Suppressor macrophage treated with lipopolysaccharide for 1 hour (primary cell): ENCODE measurements at regions not wholly inside any gene's neighbourhood (a gene's known extent, or its start where the extent isn't known, plus 50 kb on each side); places are given as distances from the start of the nearest gene placed in this dataset.

Source experiments
- DNase-seq, 3 donors: peaks; one replicate each; pipeline ENCODE4 v3.0.0-alpha.2; 2020 to 2022

DNA sequence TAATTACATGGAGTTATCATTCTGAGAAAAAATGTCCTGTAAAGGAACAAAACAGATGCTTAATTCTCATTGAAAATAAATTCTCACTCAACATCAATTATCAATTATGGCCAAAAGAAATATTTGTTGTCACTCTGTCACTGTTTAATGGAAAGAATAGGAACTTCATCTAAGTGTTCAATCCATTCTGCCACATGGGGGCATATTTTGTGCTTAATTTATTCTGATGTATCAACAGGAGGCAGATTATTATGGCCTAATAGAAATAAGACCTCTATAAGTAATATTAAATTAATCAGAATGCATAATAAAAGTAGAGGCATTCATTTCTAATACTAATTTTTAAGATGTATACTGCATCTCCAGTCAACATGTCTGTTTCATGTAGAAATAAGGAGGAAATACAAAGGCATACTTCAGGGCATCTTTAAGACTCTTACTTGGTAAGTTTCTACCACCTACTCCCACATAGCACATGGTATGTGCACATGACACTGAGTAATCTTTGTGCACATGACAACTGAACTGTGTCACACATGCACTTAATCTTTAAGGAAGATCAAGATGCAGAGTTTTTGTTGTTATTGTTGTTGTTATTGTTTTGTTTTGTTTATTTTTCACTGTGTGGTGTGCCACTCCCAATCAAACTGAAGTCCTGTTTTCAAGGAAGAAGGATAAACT, 420.4 kb upstream of the SEMA3A start:
- DNase-seq, result peak; percentile 13 to 56 (median 42)

DNA sequence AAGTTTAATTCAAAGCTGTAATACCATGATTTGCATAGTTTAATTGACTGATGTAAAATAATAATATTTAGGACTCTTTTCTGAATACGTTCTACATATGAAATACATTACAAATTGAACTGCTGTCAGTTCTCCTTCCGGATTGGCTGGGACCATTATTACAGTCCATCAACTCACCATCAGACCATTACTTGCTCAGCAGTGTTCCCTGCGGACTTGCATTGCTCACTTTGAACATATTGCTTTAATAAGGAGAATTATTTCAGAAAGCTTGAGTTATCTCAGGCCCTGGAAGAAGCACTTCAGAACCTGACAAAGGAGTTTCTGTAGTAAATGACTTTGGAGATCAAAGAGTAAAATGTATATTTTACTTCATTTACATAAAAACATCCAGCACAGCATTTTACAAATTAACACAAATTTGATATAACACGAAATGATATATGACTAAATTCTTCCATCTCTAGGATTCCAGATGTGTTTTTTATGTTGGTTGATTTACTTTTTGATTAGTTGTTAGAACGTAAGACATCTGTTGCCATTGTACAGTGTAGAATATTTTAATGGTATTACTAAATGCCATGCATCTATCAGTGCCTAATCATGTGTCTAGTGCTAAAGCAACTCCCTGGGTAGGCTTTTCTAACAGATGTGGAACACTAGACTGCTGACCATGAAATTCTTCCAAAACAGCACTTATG, 418.5 kb upstream of the SEMA3A start:
- no peak for DNase-seq

DNA sequence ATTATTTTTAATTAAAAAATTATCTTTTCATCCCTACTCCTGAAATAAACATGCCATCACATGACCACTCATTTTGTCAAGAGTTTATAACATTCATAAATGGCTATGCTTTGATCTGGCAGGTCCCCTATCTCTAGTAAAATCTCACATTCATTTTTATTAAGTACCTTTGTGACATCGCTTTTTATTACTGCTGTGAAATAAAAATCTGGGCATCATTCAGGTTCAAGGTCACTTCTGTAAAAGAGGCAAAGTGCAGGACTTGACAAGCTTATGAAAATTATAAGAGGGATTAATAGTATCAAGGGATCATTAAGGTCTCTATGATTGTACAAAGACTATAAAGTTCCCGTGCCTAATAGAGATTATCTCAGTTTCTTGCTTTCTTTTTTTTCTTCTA, 416.8 kb upstream of the SEMA3A start:
- DNase-seq, result no peak

DNA sequence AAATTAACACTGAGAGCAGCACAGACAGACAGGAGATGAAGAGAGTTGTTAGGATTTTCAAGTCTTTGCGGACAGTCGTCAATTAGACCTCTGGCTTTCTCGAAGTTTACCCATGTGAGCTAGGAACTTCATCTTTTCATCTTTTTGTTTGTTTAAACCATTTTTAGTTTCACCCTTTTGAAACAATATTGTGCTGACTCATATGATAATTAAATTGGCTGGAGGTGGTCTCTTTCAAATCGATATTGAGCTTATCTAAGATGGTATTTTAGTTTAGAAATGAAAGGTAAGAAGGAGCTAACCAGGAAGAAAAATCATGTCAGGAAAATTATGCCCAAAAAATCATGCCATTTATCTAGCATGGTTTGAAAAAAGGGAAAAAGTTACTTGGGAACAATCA, 415.8 kb upstream of the SEMA3A start:
- no peak for DNase-seq

DNA sequence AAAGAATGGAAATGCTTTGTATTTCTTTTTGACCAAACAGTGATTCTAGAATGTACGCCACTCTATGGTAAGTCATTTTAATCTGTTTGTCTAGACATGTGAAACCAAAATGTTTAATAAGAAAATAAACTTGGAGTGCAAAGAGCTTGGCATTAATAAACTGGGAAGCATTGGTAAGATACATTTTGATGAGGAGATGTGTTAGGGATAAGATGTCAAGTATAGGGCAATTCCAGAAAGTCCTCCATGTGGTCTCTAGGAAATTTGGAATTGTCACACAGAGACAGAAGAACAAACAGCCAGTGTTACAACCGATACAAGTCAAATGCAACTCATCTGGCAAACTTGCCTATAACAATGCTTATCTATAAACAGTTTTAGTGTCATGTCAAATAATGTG, 410.7 kb upstream of the SEMA3A start:
- no peak for DNase-seq

DNA sequence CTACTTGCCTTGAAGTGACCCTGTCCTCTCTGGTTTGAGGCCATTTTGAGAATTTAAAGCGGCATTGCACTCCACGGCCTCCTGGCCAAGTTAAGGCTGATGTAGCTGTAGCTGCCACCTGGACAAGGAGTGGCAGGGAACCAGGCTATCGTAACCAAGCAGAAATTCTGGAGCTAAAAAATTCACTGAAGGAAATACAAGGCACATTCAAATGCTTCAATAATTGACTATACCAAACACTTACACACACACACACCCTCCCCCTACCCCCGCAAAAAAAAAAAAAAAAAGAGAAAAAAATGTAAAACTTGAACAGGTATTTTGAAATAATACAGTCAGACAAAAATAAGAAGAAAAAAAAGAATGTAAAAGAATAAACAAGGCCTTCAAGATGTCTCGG, 409.0 kb upstream of the SEMA3A start:
- DNase-seq, result no peak

DNA sequence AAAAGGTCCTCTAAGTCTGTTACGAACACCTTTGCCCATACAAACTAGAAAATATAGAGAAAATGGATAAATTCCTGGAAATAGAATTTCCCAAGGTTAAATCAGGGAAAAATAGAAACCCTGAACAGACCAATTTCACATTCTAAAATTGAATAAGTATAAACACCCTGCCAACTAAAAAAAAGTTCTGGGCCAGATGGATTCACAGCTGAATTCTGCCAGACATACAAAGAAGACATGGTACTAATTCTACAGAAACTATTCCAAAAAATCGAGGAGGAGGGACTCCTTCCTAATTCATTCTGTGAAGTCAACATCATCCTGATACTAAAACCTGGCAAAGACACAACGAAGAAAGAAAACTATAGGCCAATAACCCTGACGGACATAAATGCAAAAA, 400.4 kb upstream of the SEMA3A start:
- DNase-seq, result no peak

DNA sequence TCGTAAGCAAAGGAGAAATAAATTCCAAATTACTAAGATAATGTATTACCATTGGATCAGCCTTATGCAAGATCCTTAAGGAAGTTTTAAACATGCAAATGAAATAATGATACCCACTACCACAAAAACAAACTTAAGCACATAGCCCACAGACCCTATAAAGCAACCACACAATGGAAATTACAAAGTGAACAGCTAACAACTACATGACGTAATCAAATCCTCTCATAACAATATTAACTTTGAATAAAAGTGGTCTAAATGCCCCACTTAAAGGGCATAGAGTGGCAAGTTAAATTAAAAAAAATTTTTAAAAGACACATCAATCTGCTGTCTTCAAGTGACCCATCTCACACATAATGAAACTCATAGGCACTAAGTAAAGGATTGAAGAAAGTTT, 397.3 kb upstream of the SEMA3A start:
- DNase-seq, result no peak

DNA sequence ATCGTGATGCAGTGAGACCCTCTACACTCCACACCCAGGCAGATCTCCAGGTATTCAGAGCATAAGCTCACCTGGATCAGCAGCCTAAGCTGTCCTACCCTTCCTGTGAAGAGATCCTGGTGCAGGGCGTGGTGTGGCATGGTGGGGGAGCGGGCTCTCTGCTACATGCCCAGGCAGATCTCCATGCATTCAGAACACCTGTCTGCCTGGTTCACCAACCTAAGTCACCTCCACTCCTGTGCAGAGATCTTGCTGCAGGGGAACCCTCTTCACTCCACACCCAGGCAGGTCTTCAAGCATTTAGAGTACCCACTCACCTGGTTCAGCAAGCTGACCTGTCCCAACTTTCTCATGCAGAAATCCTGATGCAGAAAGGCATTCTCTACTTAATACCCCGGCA, 394.4 kb upstream of the SEMA3A start:
- DNase-seq, result no peak

DNA sequence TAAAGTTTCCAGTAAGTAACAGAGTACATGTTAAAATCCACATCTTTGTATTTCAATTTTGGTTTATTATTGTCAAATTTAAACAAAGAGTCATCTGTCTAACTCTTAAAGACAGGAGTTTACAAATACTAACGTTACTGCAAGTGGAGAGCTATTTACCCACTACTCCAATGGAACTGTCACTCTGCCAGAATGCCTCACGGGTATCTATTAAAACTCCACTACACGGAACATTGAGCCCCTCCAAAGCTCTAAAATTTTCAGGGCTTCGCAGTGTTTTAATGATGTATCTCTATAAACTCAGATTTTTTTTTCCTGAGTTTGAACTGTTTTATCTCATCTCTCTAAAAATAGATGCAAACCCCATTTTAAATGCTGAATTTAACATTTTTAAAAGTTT, 388.7 kb upstream of the SEMA3A start:
- no peak for DNase-seq

DNA sequence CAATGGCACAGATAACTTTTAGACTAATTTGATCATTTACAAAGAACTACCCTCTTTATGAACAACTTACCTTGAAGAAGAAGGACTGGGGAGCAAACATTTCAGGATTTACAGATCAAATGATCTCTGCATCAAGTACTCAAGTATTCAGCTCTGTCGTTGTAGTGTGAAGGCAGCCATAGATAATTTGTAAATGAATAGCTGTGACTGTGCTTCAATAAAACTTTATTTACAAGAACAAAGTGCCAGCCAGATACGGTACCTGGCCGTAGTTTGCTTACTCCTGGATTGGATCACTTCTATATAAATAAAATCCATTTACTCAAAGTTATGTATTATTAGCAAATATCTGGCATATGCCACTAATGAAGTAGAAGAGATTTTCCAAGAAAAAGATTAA, 388.2 kb upstream of the SEMA3A start:
- DNase-seq, result no peak

DNA sequence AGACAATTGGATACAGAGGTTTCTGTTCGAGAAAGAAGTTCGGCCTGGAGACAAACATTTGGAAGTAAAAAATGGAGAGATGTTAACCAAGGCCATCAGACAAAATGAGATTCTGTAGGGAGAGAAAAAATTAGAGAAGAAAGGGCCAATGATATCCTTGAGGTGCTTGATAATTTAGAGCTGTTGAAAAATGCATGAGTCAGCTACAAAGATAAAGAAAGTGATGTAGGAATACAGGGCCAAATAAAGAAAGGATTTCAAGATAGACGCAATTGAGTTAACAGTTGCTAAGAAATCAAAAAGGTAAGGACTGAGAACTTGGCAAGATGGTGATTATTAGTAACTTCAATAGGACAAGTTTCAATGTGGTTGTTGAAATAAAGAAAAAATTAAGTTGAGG, 384.2 kb upstream of the SEMA3A start:
- DNase-seq, result no peak

DNA sequence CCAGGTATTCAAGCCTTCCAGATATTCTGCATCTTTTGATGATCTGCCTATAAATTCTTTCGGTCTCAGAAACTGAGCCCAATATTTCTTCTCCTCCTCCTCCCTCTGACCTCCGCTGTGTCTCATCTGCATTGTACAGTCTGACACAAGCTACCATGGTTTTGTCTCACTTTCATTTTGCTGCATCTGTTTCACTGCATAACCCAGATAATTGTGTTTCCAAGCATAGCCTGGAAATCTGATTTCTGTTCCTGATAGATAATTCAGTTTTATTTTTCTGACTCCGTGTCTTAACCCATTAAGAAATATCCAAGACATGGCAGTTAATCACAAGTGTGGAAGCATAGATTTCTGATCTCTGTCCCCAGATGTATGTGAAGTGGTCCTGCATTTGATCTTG, 374.2 kb upstream of the SEMA3A start:
- DNase-seq, result no peak

DNA sequence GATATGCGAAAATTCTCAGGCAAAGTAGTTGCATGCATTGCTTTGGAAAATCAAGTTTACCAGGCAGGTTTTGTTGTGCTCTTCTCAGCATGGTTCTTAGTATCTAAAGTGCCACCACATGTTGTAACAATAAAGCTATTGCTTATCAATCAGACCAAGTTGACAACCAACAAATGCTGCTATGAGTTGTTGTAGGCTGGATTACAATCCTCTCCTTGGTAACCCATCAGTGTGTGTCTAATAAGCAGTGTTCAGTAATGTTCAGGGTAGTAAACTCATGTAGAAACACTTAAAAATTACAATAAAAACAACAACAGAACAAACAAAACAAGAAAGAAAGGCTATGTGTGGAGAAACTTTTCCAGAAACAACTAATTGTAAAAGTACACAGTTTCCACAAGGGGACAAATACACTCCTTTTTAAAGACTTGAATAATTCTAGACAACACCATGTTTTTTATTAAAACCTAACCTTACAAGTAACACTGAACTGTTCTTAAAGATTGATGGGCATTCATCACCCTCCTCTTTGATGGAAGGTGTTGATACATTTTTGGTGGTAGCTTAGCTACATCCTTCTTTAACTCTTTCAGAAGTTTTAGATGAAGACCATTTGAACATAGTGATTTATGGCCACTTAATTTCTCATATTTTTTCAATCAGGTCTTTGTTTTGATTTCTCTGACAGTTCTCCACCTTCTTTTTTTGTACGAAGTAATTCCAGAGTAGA, 370.9 kb upstream of the SEMA3A start:
- DNase-seq, result no peak

DNA sequence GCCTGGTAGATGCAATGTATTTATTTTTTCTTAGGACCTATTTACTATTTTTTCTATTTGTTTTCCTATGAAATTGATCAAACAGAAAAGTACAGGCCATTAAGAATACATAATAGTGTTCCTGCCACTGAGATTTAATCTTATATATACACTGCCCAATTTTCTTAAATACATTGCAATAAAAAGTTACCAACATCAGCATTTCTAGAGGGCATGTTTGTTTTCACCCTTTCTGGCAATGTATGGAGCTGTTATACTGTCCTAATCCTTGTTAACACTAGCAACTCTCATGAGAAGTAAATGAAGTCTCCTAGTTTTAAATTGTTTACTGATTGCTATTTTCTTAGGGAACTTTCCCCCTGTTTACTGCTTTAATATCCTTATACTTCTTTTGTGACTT, 359.1 kb upstream of the SEMA3A start:
- DNase-seq, result no peak

DNA sequence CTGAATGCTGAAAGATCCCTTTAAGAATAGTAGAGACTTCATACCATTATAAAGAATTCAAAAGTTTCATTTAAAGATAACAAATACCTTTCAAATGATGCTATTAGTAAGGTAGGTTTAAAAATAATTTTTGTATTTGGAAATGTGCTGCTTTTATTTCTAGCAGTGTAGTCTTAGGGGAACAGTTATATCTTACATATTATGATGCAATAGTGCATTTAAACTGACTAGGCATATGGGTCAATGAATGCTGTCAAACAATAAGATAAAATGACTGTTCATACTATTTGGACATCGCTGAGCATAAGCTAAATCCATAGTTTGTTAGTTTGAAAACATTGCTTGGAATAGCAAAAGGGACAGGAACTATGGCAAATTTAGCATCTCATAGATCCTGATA, 354.8 kb upstream of the SEMA3A start:
- DNase-seq, result no peak

DNA sequence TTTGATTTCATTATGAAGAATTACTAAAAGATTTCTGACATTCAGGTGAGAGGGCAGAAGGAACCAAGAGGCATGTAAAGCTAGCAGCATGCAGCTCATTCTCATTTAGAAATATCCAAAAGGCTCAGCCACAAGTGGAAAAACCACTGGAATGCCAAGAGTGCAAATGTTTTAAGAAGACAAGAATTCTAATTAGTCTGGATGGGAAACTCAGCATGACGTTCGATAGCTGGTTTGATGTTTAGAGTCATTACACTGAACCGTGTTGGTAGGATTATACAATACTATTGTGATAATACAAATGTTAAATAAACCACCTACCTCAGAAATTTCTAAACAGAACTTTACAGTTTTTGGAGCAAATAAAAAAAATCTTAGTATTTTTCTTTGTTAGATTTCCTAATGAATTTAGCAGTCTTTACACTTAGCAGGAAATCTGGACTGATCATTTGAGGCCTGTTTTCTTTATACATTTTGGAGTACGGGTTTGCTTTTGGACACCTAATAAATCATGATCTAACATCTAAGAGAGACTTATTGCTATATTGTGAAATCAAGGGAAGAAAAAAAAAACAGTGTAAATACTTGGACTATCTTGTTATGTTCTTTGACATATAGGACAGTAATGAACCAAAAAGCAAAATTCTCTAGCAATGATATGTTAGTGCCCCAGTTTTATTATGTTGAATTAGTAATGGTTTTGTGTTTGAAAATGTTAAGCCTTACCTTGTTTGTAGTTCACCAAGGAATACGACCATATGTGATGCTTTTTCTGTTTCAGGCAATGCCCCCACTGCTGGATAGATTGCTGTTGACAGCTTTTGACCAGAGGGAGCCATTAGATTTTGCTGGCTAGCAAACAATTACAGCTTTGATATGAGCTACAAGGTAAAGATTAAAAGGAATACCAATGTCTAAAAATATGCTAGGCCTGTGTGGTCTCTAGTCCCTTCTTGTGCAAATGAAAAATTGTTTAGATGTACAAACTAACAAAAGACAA, 354.1 kb upstream of the SEMA3A start:
- DNase-seq, result no peak

DNA sequence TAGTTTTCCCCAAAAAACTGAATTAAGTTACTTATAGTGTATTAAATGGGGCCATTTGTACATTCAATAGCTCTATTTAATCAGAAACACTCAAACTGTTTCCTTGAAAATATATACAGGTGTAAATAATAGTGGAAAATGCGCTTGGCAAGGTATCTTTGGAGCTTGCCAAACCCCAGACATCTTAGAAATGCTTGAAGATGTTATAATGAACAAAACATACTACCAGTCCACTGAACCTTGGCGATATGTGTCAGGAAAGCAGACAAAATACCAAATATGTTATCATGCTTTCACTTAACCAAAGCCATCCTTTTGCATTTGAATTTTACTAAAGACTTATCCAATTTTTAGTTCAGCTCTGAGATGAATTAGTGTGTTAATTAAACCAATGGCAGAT, 352.7 kb upstream of the SEMA3A start:
- no peak for DNase-seq

DNA sequence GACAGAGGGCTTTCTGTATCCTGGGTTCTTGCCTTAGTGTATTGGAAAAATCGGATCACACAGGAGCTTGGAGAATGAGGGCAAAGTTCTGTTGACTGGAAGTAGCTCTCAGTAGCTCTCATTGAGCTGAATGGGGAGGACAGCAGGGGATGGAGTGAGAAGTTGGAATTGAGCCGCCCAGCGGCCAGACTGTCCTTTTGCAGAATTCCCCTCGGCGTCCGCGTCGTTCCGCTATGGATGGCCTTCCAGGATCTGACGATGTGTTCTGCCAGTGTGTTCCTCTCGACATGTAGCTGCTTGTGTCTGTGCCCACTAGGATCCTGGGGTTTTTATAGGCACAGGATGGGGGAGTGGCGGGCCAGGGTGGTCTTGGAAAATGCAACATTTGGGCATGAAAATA, 351.8 kb upstream of the SEMA3A start:
- no peak for DNase-seq

DNA sequence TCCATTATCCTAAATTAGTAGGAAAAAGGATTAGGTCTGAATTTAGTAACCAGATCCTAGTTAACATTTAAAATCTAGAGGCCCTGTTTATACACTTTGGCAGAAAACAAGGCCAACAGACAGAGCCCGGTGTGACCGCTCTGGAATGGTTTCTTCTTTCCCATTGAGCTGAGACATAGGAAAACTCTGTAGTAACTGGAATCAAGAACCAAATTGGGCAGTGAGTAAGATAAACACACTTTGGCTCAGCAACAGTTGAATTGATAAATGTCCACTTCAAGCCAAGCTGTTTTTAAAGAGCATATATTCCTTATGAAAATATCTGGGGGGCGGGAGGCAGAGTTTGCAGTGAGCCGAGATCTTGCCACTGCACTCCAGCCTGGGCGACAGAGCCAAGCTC, 343.7 kb upstream of the SEMA3A start:
- no peak for DNase-seq

DNA sequence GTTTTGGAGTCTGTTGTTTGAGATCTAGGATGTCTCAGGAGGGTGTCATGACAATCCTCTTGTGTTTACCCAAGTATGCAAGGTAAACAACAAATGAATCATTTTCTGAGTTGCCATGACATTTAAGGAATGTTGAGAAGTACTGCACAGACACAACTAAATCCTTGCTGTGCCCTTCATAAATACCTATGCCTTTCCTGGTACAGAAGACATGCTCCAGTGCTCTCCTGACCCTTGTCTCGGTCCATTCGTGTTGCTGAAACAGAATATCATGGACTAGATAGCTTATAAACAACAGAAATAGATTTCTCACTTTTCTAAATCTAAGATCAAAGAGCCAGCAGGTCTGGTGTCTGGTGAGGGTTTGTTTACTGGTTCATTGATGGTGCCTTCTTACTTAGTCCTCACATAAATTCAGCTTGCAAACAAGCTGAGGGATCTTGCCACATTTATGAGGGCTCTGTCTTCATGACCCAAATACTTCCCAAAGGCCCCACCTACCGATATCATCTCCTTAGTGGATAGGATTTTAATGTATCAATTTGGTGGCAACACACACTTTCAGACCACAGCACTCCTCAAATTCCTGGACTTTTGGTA, 341.8 kb upstream of the SEMA3A start:
- DNase-seq, result no peak

DNA sequence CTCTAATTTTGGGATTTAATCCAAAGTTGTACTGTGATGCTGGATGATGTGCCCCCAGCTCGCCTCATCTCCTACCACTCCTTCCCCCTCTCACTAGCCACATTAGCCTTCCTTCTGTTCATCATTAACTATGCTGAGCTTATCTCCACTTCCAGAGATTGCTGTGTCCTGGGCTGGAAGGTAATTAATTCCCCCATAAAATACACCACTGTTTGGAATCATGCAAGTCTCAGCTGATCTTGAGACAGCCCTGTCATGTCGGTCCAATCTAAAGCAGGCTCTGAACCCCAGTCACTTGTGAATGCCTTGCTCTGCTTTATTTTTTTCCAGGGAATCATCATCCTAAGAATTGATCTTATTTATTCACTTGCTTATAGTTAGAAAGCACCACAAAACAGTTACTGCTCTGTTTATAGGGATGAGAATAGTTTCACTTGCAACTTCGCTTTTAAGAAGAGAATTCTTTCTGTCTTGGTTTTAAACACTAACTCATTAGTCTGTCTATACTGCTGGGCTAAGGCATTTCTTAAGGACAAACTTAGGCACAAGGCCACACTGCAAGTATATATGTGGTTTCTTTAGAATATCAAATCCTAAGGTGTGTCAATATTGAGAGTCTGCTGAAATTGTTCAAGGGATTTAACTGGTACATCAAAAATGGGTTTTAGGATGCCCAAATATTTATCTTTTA, 341.1 kb upstream of the SEMA3A start:
- no peak for DNase-seq
